NK-92 treated with Interleukin-12 subunit alpha and Interleukin-12 subunit beta, amount 100 ng/mL, for 24 hours (cell line): ENCODE measurements at regions not wholly inside any gene's neighbourhood (a gene's known extent, or its start where the extent isn't known, plus 50 kb on each side); places are given as distances from the start of the nearest gene placed in this dataset.

Experiments
- DNase-seq: peaks from one replicate; lab custom pipeline; 2025; lab: John Stamatoyannopoulos, UW

DNA sequence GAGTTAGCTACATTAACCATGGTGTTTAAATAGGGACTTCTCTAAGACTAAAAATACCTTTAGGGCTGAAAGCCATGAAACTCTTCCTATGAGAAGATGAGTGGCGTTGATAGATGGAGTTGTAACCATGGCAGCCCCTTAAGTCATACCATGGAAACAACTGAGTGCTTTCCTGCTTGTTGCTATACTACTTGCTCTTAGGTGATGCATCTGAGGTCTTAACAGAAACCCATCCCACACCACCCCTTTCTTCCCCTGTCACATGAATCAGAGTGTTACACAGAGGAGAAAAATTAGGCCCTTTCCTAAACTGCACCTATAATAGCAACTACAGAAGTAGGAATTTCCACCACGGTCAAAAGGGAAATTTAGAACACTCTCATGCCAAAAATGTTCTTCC, 64.3 kb upstream of the ZC3H12C start:
- no peak for DNase-seq

DNA sequence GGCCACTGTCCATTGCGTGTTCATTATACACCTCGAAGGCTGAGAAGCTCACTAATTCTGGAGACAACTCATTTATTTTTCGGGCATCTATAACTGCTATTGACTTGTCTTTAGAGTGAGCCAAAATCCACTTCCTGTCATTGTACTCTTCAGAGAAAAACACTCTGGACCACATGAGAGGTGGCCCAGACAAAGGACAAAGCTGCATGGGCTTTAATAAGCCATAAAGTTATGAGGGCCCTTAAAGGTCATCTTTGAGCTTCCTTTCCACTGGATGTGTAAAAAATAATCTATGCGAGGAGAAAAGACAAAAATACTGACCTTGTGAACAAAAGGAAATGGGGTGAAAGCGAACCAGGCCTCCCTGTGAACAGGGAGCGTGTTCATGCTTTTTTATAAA, 63.5 kb upstream of the ZC3H12C start:
- DNase-seq: no peak

DNA sequence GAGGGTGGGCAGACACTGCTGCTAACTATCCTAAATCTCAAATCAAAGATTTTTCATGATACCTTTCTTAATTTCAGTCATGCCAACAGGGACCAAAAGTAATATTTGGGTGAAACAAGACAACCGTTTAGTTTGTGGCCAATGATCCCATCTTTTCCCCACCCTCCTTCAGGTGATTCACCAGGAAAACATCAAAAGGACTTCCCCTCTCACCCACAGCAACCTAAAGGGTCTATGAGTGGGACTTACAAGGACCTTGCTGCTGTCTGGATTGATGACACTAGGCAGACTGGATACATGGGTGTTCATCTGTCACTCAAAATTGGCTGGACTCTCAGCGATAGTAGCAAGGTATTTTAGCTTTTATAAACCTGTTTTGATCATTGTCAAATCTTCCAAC, 62.0 kb upstream of the ZC3H12C start:
- no peak for DNase-seq

DNA sequence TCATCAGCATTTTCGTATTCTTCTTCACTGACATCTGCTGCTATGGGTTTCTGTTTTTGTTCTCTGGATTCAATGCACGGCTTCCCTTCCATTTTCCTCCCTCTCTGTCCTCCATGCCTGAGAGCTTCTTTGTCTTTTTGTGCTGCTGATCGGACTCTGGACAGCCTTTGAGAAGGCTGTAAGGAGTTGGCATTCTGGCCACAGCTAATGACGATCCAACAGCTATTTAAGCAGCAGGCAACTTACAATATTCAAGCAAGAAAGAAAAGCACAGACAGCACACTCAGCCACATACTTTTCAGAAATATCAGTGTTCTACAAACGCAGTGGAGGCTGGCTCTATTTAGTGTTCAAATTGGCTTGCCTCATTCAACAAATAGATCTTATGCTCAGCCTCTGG, 60.9 kb upstream of the ZC3H12C start:
- no peak for DNase-seq

DNA sequence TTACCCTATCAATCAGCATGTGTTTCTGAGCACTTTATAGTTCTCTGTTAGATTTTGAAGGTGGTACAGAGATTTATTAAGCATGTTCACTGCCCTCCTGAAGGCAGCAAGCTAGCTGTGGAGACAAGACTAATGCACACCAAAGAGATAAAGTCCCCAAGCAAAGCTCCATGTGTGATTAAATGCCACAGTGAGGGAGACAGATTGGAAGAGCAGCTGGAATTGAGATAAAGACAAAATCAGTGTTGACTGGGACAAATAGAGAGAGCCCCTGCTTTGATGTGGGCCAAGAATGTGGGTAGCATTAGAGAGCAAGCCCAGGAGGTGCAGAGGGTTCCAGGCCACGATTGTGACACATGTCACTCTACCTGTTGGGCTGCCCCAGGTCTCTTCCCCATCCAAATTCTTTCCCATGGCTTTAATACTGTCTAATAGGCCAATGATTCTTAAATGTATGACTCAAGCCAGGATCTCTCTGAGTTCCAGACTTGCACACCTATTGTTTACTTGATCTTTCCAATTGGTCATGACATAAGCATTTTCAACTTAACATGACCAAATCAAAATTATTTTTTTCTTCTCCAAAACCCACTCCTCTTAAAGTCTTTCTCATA, 60.1 kb upstream of the ZC3H12C start:
- no peak for DNase-seq

DNA sequence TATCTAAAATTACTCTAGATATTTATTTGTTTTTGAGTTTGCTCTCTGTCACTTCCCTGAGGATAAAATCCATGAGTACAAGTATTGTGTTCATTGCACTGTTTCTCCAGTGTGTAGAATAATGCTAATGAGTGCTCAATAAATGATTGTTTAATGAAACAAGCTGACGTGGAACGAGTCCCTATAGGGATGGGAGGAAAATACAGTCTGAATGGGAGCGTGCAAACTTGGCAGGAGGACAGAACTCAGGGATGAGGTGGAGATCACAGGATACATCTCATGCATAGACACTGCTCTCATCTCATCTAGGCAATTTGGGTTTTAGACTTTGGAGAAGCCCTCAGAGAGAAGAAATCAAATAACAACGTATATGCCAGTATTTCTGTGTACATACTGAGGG, 58.4 kb upstream of the ZC3H12C start:
- no peak for DNase-seq

DNA sequence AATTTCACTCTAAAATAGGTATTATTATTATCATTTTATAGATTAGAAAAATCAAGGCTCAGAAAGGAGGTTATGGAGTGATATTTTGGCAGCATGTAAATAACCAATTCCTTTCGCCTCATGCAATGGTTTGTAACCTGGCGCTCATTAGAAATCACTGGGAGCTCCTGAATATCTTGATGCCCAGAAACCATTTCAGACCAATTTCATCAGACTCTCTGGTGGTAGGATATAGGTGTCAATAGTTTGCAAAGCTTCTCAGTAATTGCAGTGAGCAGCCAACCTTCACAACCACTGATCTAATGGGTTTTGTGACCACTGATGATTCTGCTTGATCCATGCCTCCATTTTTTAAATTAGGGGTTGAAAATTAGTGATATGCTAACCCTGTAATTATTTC, 57.8 kb upstream of the ZC3H12C start:
- DNase-seq: no peak

DNA sequence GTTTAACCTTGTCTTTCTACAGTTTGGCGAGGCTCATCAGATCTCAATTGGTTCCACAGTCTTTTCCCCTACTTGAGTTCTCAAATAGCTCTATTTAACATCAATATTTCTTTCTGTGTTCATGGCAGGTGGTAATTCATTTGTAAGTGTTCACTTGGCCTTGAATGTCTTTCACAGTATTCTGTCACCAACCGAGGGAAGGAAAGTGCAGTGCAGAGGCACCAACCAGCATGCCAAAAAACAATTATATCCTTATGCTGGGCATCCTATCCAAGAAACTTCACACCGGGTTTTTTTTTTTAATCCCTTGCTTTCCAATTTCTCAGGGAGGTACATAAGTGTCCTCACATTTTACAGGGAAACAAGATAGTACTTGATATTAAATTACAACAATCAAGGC, 55.0 kb upstream of the ZC3H12C start:
- DNase-seq: no peak
